HG03280 (cell line): ENCODE measurements at regions not wholly inside any gene's neighbourhood (a gene's known extent, or its start where the extent isn't known, plus 50 kb on each side); places are given as distances from the start of the nearest gene placed in this dataset.

Experiments used
- ATAC-seq: cut with Tn5 transposase; IDR thresholded peaks from one replicate; pipeline ENCODE4 v1.9.1; 2021; ENCODE audit warnings: mild to moderate bottlenecking, moderate library complexity; ENCODE audit not compliant: unreplicated experiment

GRCh38 chr11:8823174-8823742 lies 87.7 kb upstream of the AKIP1 start:
- no peak for ATAC-seq

- ATAC-seq: no peak
Measured at GRCh38 chr11:8826139-8826786, 84.7 kb upstream of the AKIP1 start.

- no peak for ATAC-seq
Measured at GRCh38 chr11:8826901-8827560, 84.0 kb upstream of the AKIP1 start.

GRCh38 chr11:8828046-8828445 lies 82.9 kb upstream of the AKIP1 start:
- no peak for ATAC-seq

GRCh38 chr11:8828580-8829361 lies 82.2 kb upstream of the AKIP1 start:
- no peak for ATAC-seq

GRCh38 chr11:8829556-8829955 lies 81.4 kb upstream of the AKIP1 start:
- ATAC-seq: no peak

- no peak for ATAC-seq
Measured at GRCh38 chr11:8830641-8831040, 80.3 kb upstream of the AKIP1 start.

GRCh38 chr11:8831861-8832260 lies 79.1 kb upstream of the AKIP1 start:
- no peak for ATAC-seq

GRCh38 chr11:8832571-8833260 lies 78.3 kb upstream of the AKIP1 start:
- peak; percentile 81 for ATAC-seq

GRCh38 chr11:8833568-8834315 lies 77.2 kb upstream of the AKIP1 start:
- no peak for ATAC-seq

- no peak for ATAC-seq
Measured at GRCh38 chr11:8834379-8834778, 76.6 kb upstream of the AKIP1 start.

GRCh38 chr11:8838248-8838647 lies 72.7 kb upstream of the AKIP1 start:
- no peak for ATAC-seq

GRCh38 chr11:8839306-8839956 lies 71.6 kb upstream of the AKIP1 start:
- ATAC-seq: no peak

GRCh38 chr11:8839957-8840945 lies 70.7 kb upstream of the AKIP1 start:
- no peak for ATAC-seq

- ATAC-seq: no peak
Measured at GRCh38 chr11:8841899-8842298, 69.1 kb upstream of the AKIP1 start.

GRCh38 chr11:8858808-8859207 lies 52.2 kb upstream of the AKIP1 start:
- ATAC-seq: no peak
